ENCODE measurements at regions not wholly inside any gene's neighbourhood (a gene's known extent, or its start where the extent isn't known, plus 50 kb on each side); places are given as distances from the start of the nearest gene placed in this dataset.

GRCh38 chr1:193794239-193794638 is 607.8 kb upstream of the B3GALT2 start:
- Histone ChIP-seq H3K4me1 (ENCODE audit: control insufficient read depth, insufficient read depth, low read length) (no peaks in the 10 kb centered on the region), H3K36me3 (ENCODE audit: control insufficient read depth, insufficient read depth, low read length) (no peaks in the 10 kb centered on the region), H3K9me3 (ENCODE audit: control insufficient read depth, insufficient read depth, low read length) (no peaks in the 10 kb centered on the region), H3K4me3 (ENCODE audit: low read length) (no peak overlapping the region), H3K27ac (ENCODE audit: low read length) (no peak overlapping the region), H3K27me3 (ENCODE audit: control insufficient read depth, insufficient read depth, low read length) (no peaks in the 10 kb centered on the region)
- WGBS (ENCODE audit: insufficient coverage): 93% methylated on average over 3 of the region's 4 CpGs
- Mint-ChIP-seq H3K27me3 (ENCODE audit: low read depth in 2 of 2) (no peaks in the 10 kb centered on the region), H3K27ac (no peak overlapping the region), H3K4me1 (no peaks in the 10 kb centered on the region), H3K4me3 (no peak overlapping the region), H3K9me3 (no peaks in the 10 kb centered on the region), H3K36me3 (no peaks in the 10 kb centered on the region)
- TF ChIP-seq CTCF (IDR thresholded peaks at IDR 0.05): no peak
- DNase-seq: no peak
- intact Hi-C loops (cut with micrococcal nuclease): no loop called here
- ATAC-seq: no peak

- ATAC-seq (no peak), DNase-seq (no peak)
- no peaks in the 10 kb centered on the region for H3K27me3 Mint-ChIP-seq (ENCODE audit: low read depth in 2 of 2)
- H3K36me3 ChIP-seq (ENCODE audit: control insufficient read depth, insufficient read depth, low read length): no peaks in the 10 kb centered on the region
- no peak for TF ChIP-seq CTCF (IDR thresholded peaks at IDR 0.05)
- no peak overlapping the region for H3K27ac ChIP-seq (ENCODE audit: low read length)
- H3K9me3 Mint-ChIP-seq: no peaks in the 10 kb centered on the region
- no peaks in the 10 kb centered on the region for H3K4me1 ChIP-seq (ENCODE audit: control insufficient read depth, insufficient read depth, low read length)
- no peaks in the 10 kb centered on the region for H3K4me1 Mint-ChIP-seq
- 96% methylated on average over 3 of the region's 3 CpGs for WGBS (ENCODE audit: insufficient coverage)
- H3K9me3 ChIP-seq (ENCODE audit: control insufficient read depth, insufficient read depth, low read length): no peaks in the 10 kb centered on the region
- H3K27ac Mint-ChIP-seq: no peak overlapping the region
- intact Hi-C loops (cut with micrococcal nuclease): no loop called here
- H3K36me3 Mint-ChIP-seq: no peaks in the 10 kb centered on the region
- H3K4me3 Mint-ChIP-seq: no peak overlapping the region
- H3K27me3 ChIP-seq (ENCODE audit: control insufficient read depth, insufficient read depth, low read length): no peaks in the 10 kb centered on the region
- H3K4me3 ChIP-seq (ENCODE audit: low read length): no peak overlapping the region
These were observed 605.3 kb upstream of the B3GALT2 start for GRCh38 chr1:193791746-193792145.

- no peaks in the 10 kb centered on the region for H3K36me3 Mint-ChIP-seq
- H3K27ac ChIP-seq (ENCODE audit: low read length): no peak overlapping the region
- DNase-seq (no peak), ATAC-seq (no peak)
- TF ChIP-seq CTCF (IDR thresholded peaks at IDR 0.05): no peak
- H3K27ac Mint-ChIP-seq: no peak overlapping the region
- no peaks in the 10 kb centered on the region for H3K27me3 Mint-ChIP-seq (ENCODE audit: low read depth in 2 of 2)
- H3K36me3 ChIP-seq (ENCODE audit: control insufficient read depth, insufficient read depth, low read length): no peaks in the 10 kb centered on the region
- WGBS (ENCODE audit: insufficient coverage): no CpG with 5 or more reads among the region's 2 CpGs
- no peaks in the 10 kb centered on the region for H3K9me3 Mint-ChIP-seq
- no peaks in the 10 kb centered on the region for H3K9me3 ChIP-seq (ENCODE audit: control insufficient read depth, insufficient read depth, low read length)
- H3K4me1 ChIP-seq (ENCODE audit: control insufficient read depth, insufficient read depth, low read length): no peaks in the 10 kb centered on the region
- H3K4me3 Mint-ChIP-seq: no peak overlapping the region
- no peaks in the 10 kb centered on the region for H3K27me3 ChIP-seq (ENCODE audit: control insufficient read depth, insufficient read depth, low read length)
- H3K4me3 ChIP-seq (ENCODE audit: low read length): no peak overlapping the region
- H3K4me1 Mint-ChIP-seq: no peaks in the 10 kb centered on the region
- intact Hi-C loops (cut with micrococcal nuclease): no loop called here
These were observed 600.6 kb upstream of the B3GALT2 start for GRCh38 chr1:193787061-193787460.

GRCh38 chr1:193785850-193786420 is 599.5 kb upstream of the B3GALT2 start:
- Mint-ChIP-seq H3K27me3 (ENCODE audit: low read depth in 2 of 2) (no peaks in the 10 kb centered on the region), H3K27ac (no peak overlapping the region), H3K36me3 (no peaks in the 10 kb centered on the region), H3K4me1 (no peaks in the 10 kb centered on the region), H3K9me3 (no peaks in the 10 kb centered on the region), H3K4me3 (no peak overlapping the region)
- no peak for ATAC-seq
- H3K36me3 ChIP-seq (ENCODE audit: control insufficient read depth, insufficient read depth, low read length): no peaks in the 10 kb centered on the region
- no peaks in the 10 kb centered on the region for H3K4me1 ChIP-seq (ENCODE audit: control insufficient read depth, insufficient read depth, low read length)
- no peak for DNase-seq
- WGBS (ENCODE audit: insufficient coverage): 100% methylated on average over 1 of the region's 3 CpGs
- no peaks in the 10 kb centered on the region for H3K9me3 ChIP-seq (ENCODE audit: control insufficient read depth, insufficient read depth, low read length)
- intact Hi-C loops (cut with micrococcal nuclease): no loop called here
- H3K4me3 ChIP-seq (ENCODE audit: low read length): no peak overlapping the region
- no peaks in the 10 kb centered on the region for H3K27me3 ChIP-seq (ENCODE audit: control insufficient read depth, insufficient read depth, low read length)
- no peak overlapping the region for H3K27ac ChIP-seq (ENCODE audit: low read length)
- no peak for TF ChIP-seq CTCF (IDR thresholded peaks at IDR 0.05)

All from natural killer cell (primary cell).